ENCODE measurements at regions not wholly inside any gene's neighbourhood (a gene's known extent, or its start where the extent isn't known, plus 50 kb on each side); places are given as distances from the start of the nearest gene placed in this dataset.
A peak's percentile ranks its signal among the peaks of the same experiment; 100 is the strongest.

DNA sequence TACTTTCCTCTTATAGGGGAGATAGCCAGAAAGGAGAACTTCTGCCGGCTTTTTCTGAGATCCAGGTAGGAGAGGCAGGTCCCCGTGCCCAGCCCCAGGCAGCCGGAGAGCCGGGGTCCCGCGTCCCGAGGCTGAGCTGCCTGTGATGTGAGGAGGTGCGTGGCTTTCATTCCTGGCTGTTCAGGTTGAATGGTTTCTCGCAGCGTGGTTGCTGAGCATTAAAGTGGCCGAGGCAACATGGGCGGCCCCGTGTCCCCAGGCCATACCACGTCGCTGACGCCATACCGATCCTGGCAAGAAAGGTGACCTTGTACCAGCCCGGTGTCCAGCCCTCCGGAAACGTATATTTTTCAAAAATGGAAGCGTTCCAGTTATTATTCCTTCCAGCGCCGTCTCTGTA is 116.7 kb upstream of the MYL2 start:
- in situ Hi-C loops (cut with MboI; ENCODE audit: low pct_ligation_motif_present in 1 of 4, low pct_unique_long_range_greater_than_20kb in 1 of 4, low sequenced_read_pairs in 3 of 4) (loop anchor here in 2 of 4 donors (25.0 kb wide), 1 partner anchor 275 kb away; no protein-coding TSS in a partner anchor), intact Hi-C loops (cut with DNase I; ENCODE audit: low total_unique reads) (no loop called here)
- H3K36me3 ChIP-seq, result no peaks in the 10 kb centered on the region
- WGBS, 2 donors (ENCODE audit: low coverage in 1 of 2), result 48 to 52% methylated on average over 5 to 23 of the region's 23 CpGs
- H3K9me3 ChIP-seq, result no peaks in the 10 kb centered on the region
- TF ChIP-seq POLR2A (IDR thresholded peaks at IDR 0.05), result no peak
- no peak for TF ChIP-seq EP300 (IDR thresholded peaks at IDR 0.05; ENCODE audit: low read depth)
- no peak for TF ChIP-seq POLR2AphosphoS5 (IDR thresholded peaks at IDR 0.05)
- TF ChIP-seq, protein P1, sequence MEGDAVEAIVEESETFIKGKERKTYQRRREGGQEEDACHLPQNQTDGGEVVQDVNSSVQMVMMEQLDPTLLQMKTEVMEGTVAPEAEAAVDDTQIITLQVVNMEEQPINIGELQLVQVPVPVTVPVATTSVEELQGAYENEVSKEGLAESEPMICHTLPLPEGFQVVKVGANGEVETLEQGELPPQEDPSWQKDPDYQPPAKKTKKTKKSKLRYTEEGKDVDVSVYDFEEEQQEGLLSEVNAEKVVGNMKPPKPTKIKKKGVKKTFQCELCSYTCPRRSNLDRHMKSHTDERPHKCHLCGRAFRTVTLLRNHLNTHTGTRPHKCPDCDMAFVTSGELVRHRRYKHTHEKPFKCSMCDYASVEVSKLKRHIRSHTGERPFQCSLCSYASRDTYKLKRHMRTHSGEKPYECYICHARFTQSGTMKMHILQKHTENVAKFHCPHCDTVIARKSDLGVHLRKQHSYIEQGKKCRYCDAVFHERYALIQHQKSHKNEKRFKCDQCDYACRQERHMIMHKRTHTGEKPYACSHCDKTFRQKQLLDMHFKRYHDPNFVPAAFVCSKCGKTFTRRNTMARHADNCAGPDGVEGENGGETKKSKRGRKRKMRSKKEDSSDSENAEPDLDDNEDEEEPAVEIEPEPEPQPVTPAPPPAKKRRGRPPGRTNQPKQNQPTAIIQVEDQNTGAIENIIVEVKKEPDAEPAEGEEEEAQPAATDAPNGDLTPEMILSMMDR (IDR thresholded peaks at IDR 0.05), result no peak
- peaks cover 0 to 13% (median 7%) of the 10 kb centered on the region in 4 donors for H3K4me1 ChIP-seq
- H3K4me3 ChIP-seq, result no peak overlapping the region
- no peak overlapping the region for H3K27ac ChIP-seq
- DNase-seq, result no peak
- H3K27me3 ChIP-seq, result peaks cover 75% of the 10 kb centered on the region

DNA sequence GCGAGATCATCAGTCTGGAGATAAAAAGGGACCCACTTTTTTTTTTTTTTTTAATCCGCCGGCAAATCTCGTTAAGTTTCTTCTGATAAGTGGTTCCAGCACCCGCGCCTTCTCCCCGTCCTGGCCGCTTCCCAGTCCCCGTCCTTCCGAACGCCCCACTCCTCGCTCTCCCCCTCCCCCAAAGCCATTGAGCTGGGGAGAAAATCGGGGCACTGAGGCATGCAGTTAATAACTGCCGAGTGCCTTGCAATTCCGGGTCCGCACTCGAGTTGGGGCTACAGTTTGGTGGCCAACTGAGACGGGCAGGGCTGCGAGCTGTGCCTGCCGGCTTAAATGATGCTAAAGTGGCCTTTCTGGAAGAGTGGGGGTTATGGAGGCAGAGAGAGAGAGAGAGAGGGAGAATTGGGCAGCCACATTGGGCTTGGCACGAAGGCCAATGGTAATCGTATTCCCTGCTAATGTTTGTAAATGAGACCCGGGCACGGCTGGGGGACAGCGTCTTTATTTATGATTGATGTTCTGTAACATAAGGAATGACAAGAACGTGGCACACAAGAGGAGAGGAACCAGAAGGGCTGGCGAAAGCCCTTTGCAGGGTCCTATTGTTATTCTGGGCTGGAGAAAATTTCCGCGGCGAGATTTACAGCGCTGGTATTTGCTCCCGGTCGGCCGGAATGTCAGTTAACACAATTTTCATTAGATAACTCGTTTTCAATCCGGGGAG is 115.4 kb upstream of the MYL2 start:
- intact Hi-C loops (cut with DNase I; ENCODE audit: low total_unique reads), result no loop called here

DNA sequence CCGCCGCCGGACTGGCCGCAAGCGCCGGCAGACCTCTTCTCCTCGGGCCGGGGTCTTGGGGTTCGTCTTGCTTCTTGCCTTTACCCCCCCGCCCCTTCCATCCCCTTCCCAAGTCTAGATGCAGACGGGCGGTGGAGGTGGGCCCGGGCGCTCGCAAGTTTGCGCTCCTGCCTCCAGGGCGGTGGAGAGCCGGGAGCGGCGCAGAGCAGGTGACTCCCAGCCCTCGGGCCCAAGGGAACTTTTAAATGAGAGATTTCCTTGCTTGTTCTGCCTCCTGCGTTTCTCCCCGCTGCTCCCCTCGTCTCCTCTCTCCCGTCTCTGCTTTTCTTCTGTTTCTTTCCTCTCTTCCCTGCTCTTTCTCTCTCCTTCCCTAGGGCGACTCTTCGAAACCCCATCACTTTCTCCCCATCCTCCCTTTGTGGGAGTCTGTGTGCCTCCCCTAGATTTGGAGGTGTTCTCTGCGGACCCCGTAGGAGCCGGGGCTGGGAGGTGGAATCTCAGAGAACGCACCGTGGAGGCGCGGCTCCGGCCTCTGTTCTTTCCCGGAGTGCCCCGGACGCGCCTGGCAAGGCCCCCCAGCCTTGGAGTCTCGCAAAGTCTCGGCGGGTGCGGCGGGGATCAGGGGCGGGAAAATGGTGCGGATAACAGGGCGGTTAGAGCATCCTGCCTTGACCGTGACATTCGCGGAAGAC is 114.7 kb upstream of the MYL2 start:
- no peak for DNase-seq
- TF ChIP-seq POLR2AphosphoS5 (IDR thresholded peaks at IDR 0.05) (no peak), POLR2A (IDR thresholded peaks at IDR 0.05) (no peak), EP300 (IDR thresholded peaks at IDR 0.05; ENCODE audit: low read depth) (no peak)
- TF ChIP-seq, protein P1 (IDR thresholded peaks at IDR 0.05), result no peak
- peaks cover 0 to 13% (median 7%) of the 10 kb centered on the region in 4 donors for H3K4me1 ChIP-seq
- no peaks in the 10 kb centered on the region for H3K36me3 ChIP-seq
- in situ Hi-C loops (cut with MboI; ENCODE audit: low pct_ligation_motif_present in 1 of 4, low pct_unique_long_range_greater_than_20kb in 1 of 4, low sequenced_read_pairs in 3 of 4), result loop anchor here in 2 of 4 donors (25.0 kb wide), 1 partner anchor 277 kb away; no protein-coding TSS in a partner anchor
- peaks cover 93% of the 10 kb centered on the region for H3K27me3 ChIP-seq
- WGBS, 2 donors (ENCODE audit: low coverage in 1 of 2), result 15% methylated on average over 37 of the region's 50 CpGs; no CpG with 5 or more reads in 1 of the 2 donors
- H3K4me3 ChIP-seq, result peak overlapping the region in 1 of 4 donors; percentile 37
- no peak overlapping the region for H3K27ac ChIP-seq
- intact Hi-C loops (cut with DNase I; ENCODE audit: low total_unique reads), result no loop called here
- no peaks in the 10 kb centered on the region for H3K9me3 ChIP-seq

More for the DNA sequence above, 115.4 kb upstream of the MYL2 start:
- no peak for DNase-seq
- in situ Hi-C loops (cut with MboI; ENCODE audit: low pct_ligation_motif_present in 1 of 4, low pct_unique_long_range_greater_than_20kb in 1 of 4, low sequenced_read_pairs in 3 of 4), result loop anchor here in 2 of 4 donors (25.0 kb wide), 1 partner anchor 277 kb away; no protein-coding TSS in a partner anchor
- peaks cover 88% of the 10 kb centered on the region for H3K27me3 ChIP-seq
- H3K36me3 ChIP-seq, result no peaks in the 10 kb centered on the region
- H3K9me3 ChIP-seq, result no peaks in the 10 kb centered on the region
- no peak overlapping the region for H3K4me3 ChIP-seq
- no peak overlapping the region for H3K27ac ChIP-seq
- peaks cover 0 to 13% (median 7%) of the 10 kb centered on the region in 4 donors for H3K4me1 ChIP-seq
- no peak for TF ChIP-seq POLR2AphosphoS5 (IDR thresholded peaks at IDR 0.05)
- no peak for TF ChIP-seq POLR2A (IDR thresholded peaks at IDR 0.05)
- TF ChIP-seq, protein P1 (IDR thresholded peaks at IDR 0.05), result no peak
- TF ChIP-seq EP300 (IDR thresholded peaks at IDR 0.05; ENCODE audit: low read depth), result no peak
- 4 to 8% methylated on average over 9 to 36 of the region's 36 CpGs for WGBS, 2 donors (ENCODE audit: low coverage in 1 of 2)

All from transverse colon (tissue), 4 donors.